Retinal pigment epithelial cell (primary cell): ENCODE measurements at regions not wholly inside any gene's neighbourhood (a gene's known extent, or its start where the extent isn't known, plus 50 kb on each side); places are given as distances from the start of the nearest gene placed in this dataset.

ENCODE experiments used
- DNase-seq: peaks from one replicate; pipeline ENCODE4 v3.0.0-alpha.2; 2010; ENCODE audit warnings: low read depth
- H3K4me3 ChIP-seq: 2 replicates; pipeline ENCODE4 v1.5.1; 2011; ENCODE audit warnings: mild to moderate bottlenecking, low read length, control low read depth, moderate library complexity
- CTCF ChIP-seq: conservative IDR thresholded peaks from 2 replicates; pipeline ENCODE4 v1.5.1; 2011; ENCODE audit warnings: low read depth, low read length, control low read depth, inconsistent platforms

DNA sequence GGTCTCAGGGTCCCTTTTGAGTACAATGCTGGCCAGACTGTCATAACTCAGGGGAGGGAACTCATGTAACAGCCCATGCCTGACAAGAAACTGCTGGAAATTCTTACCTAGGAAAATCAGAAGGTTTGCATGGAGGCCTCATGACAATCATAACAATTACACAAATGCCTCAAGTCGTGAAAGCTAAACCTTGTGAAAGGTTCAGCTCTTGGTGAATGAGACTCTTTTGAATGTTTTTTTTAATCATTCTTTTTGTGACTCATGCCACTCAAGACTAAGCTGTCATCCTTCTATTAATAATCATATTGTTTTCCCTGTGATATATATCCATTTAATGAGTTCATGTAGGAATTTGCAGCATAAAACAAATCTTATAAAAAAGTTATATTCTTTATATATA is 61.4 kb upstream of the LEKR1 start:
- no peak for TF ChIP-seq CTCF
- DNase-seq, result no peak
- no peak overlapping the region for H3K4me3 ChIP-seq

DNA sequence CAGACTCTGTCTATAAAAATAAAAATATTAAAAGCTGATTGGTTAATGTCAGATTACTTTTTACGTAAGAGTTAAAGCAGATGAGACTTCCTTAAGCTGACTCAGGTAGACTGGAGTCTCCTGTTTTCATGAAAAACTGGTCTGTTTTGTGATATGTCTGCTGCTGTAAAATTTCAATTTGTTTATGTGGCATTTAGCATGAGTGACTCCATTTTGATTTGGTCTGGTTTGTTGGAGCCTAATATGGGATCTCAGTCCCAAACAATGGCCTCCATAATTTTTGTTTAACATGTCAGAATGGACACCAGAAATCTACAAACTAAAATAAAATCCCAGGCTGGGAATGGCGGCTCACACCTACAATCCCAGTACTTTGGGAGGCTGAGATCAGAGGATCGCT is 57.8 kb upstream of the LEKR1 start:
- no peak for TF ChIP-seq CTCF
- DNase-seq, result no peak
- H3K4me3 ChIP-seq, result no peak overlapping the region

GRCh38 chr3:156769721-156770654 is 56.2 kb upstream of the LEKR1 start:
- no peak overlapping the region for H3K4me3 ChIP-seq
- TF ChIP-seq CTCF, result no peak
- DNase-seq, result no peak

DNA sequence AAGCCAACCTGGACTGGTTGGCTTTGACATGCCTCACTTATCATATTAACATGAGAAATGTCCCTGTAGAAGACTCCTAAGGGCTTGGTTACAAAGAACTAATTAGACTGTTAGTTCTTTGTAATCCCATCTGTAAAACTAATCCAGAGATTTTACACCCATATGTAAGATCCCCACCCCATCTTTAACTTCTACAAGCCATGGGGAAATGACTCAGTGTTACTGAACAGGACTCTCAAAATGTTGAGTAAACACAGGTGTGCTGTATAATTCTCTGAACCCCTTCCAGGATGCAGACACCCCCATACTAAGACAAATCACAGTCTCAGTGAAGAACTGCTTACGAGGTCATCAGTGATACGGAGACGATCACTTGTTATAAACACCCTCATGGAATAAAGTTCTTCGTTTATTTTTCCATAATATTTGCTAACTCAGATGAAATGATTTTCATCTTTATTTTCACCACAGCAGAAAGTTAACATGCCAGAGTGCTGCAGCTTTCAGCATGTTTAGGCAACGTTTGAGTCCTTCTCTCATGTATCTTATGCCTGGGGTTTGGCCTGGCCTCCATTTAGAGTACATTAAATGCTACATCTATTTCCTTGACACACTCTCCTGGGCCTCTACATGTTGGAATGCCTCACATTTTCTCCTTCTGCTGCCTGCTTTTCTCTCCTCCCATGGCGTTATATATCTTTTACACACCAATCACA is 55.3 kb upstream of the LEKR1 start:
- no peak for DNase-seq
- H3K4me3 ChIP-seq, result no peak overlapping the region
- TF ChIP-seq CTCF, result no peak

DNA sequence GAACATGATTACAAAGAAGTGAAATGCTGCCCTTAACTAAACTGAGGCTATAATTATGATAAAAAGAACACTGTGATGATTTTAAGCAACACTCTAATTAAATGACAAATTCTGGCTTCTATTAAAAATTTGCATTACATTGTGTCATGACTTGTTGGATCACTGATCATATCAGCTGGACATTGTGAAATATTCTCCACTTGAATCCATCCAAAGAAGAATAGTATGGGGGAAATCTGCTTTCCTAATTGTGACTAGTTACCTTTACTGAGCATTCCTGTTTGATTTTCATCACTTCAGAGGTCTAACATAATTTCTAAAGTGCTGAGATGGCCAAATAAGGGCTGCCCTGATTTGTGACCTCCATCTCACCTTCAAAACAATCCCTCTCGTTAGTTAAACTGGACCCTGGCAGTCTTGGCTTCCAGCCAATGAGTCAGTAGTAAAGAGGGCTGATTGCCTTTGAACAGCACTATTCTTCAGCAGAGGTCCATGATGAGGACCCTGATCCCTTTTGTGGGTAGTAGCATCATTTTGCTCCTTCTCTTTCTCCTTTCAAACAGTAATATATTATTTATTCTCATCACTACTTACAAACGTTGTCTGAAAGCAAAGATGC is 53.5 kb upstream of the LEKR1 start:
- DNase-seq, result no peak
- no peak for TF ChIP-seq CTCF
- no peak overlapping the region for H3K4me3 ChIP-seq

GRCh38 chr3:156776031-156776430 is 50.1 kb upstream of the LEKR1 start:
- no peak for DNase-seq
- TF ChIP-seq CTCF, result no peak
- no peak overlapping the region for H3K4me3 ChIP-seq
